A549 (cell line): ENCODE measurements at regions not wholly inside any gene's neighbourhood (a gene's known extent, or its start where the extent isn't known, plus 50 kb on each side); places are given as distances from the start of the nearest gene placed in this dataset.

Source experiments
- CEBPB ChIP-seq, 2 experiments: fragments of >200 bp in 1 of 2; sonication (Bioruptor Twin) in 1 of 2; formaldehyde crosslinking in 1 of 2; IDR thresholded peaks; 2 replicates each; pipeline ENCODE4 v1.6.1; 2012 to 2016
- CTCF ChIP-seq: fragments of >200 bp; sonication (Bioruptor Twin); formaldehyde crosslinking; IDR thresholded peaks from 3 replicates; pipeline ENCODE4 v1.5.1; 2016
- MAX ChIP-seq: IDR thresholded peaks from 2 replicates; pipeline ENCODE4 v1.6.1; 2012
- NPAS2 ChIP-seq: fragments of 250-450 bp; sonication (Bioruptor Pico); IDR thresholded peaks from 2 replicates; pipeline ENCODE4 v1.8.0; 2022; ENCODE audit warnings: mild to moderate bottlenecking, moderate library complexity, borderline replicate concordance
- NR3C1 ChIP-seq: fragments of >200 bp; sonication (Bioruptor Twin); formaldehyde crosslinking; IDR thresholded peaks from 3 replicates; pipeline ENCODE4 v1.6.1; 2017
- PBX3 ChIP-seq: IDR thresholded peaks from 2 replicates; pipeline ENCODE4 v1.6.1; 2012
- PHF8 ChIP-seq: fragments of 200-600 bp; sonication (generic); IDR thresholded peaks from 2 replicates; pipeline ENCODE4 v1.6.1; 2016; ENCODE audit warnings: low read depth, mild to moderate bottlenecking, antibody characterized with exemption, moderate library complexity, borderline replicate concordance
- POLR2A ChIP-seq: IDR thresholded peaks from 2 replicates; pipeline ENCODE4 v1.6.1; 2012; ENCODE audit warnings: mild to moderate bottlenecking, low read length
- POLR2AphosphoS2 ChIP-seq: conservative IDR thresholded peaks from 2 replicates; pipeline ENCODE4 v1.6.1; 2012; ENCODE audit warnings: low read length, improper control_type of control experiment, inconsistent platforms
- RCOR1 ChIP-seq: fragments of 150-350 bp; IDR thresholded peaks from 2 replicates; pipeline ENCODE4 v1.6.1; 2014; ENCODE audit warnings: antibody characterized with exemption, low read length, low read depth
- SMC3 ChIP-seq: fragments of >200 bp; sonication (Bioruptor Twin); formaldehyde crosslinking; IDR thresholded peaks from 3 replicates; pipeline ENCODE4 v1.6.1; 2018; ENCODE audit warnings: inconsistent platforms
- USF2 ChIP-seq: fragments of 450-650 bp; IDR thresholded peaks from 2 replicates; pipeline ENCODE4 v1.6.1; 2014; ENCODE audit warnings: antibody characterized with exemption
- TF ChIP-seq, protein P1 (sequence below): fragments of 200-600 bp; sonication (generic); IDR thresholded peaks from 2 replicates; pipeline ENCODE4 v1.6.1; 2016; ENCODE audit warnings: antibody characterized with exemption, mild to moderate bottlenecking, moderate library complexity

DNA sequence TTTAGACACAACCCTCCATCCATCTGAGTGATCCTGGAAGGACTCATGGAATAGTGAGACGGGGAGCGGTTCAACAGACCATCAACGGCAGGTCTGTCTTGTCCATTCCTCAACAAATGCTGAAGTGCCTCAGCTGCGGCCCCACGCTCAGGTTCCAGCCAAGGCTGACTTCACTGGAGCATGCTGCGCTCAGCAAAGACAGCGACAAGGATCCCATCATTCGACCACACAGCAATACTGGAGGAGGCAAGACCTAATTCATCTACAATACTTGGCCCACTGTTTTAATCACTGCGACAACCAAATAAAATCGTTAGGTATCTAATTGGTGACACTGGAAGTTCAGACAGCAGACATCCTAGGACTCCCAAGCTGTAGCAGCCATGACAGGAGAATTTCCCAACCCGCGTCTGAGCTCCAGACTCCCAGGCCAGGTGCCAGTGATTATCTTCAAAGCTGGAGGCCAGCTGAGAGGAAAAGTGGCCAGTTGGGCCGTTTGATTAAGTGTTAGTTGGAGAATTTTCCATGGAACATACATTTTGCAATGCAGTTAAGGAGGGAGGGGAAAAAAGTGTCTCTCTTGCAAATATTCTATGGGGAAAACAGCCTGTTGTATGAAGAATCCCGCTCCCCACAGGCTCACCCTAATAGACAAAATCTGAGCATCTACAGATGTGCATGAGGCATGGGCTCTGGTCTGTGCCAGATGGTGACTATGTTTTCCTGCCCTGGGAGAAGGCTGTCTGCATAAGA lies 92.5 kb upstream of the SLC35G4 start:
- TF ChIP-seq POLR2A (no peak), RCOR1 (no peak), POLR2AphosphoS2 (no peak), CEBPB (IDR thresholded peaks at IDR 0.05) (no peak), PBX3 (no peak), CTCF (no peak), PHF8 (no peak), SMC3 (no peak), MAX (no peak), NR3C1 (no peak), USF2 (no peak), NPAS2 (CRISPR knock-in tag) (no peak)
- TF ChIP-seq, protein P1, sequence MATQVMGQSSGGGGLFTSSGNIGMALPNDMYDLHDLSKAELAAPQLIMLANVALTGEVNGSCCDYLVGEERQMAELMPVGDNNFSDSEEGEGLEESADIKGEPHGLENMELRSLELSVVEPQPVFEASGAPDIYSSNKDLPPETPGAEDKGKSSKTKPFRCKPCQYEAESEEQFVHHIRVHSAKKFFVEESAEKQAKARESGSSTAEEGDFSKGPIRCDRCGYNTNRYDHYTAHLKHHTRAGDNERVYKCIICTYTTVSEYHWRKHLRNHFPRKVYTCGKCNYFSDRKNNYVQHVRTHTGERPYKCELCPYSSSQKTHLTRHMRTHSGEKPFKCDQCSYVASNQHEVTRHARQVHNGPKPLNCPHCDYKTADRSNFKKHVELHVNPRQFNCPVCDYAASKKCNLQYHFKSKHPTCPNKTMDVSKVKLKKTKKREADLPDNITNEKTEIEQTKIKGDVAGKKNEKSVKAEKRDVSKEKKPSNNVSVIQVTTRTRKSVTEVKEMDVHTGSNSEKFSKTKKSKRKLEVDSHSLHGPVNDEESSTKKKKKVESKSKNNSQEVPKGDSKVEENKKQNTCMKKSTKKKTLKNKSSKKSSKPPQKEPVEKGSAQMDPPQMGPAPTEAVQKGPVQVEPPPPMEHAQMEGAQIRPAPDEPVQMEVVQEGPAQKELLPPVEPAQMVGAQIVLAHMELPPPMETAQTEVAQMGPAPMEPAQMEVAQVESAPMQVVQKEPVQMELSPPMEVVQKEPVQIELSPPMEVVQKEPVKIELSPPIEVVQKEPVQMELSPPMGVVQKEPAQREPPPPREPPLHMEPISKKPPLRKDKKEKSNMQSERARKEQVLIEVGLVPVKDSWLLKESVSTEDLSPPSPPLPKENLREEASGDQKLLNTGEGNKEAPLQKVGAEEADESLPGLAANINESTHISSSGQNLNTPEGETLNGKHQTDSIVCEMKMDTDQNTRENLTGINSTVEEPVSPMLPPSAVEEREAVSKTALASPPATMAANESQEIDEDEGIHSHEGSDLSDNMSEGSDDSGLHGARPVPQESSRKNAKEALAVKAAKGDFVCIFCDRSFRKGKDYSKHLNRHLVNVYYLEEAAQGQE = no peak
